GM20000 (cell line): ENCODE measurements at regions not wholly inside any gene's neighbourhood (a gene's known extent, or its start where the extent isn't known, plus 50 kb on each side); places are given as distances from the start of the nearest gene placed in this dataset.

ENCODE experiments used
- DNase-seq: peaks from one replicate; pipeline ENCODE4 v3.0.0; 2012; ENCODE audit warnings: low spot score
- TF ChIP-seq, protein P1 (sequence below): IDR thresholded peaks from 2 replicates; pipeline ENCODE4 v1.5.1; 2012; ENCODE audit warnings: mild to moderate bottlenecking, control low read depth; ENCODE audit errors: extremely low read depth, missing control alignments

DNA sequence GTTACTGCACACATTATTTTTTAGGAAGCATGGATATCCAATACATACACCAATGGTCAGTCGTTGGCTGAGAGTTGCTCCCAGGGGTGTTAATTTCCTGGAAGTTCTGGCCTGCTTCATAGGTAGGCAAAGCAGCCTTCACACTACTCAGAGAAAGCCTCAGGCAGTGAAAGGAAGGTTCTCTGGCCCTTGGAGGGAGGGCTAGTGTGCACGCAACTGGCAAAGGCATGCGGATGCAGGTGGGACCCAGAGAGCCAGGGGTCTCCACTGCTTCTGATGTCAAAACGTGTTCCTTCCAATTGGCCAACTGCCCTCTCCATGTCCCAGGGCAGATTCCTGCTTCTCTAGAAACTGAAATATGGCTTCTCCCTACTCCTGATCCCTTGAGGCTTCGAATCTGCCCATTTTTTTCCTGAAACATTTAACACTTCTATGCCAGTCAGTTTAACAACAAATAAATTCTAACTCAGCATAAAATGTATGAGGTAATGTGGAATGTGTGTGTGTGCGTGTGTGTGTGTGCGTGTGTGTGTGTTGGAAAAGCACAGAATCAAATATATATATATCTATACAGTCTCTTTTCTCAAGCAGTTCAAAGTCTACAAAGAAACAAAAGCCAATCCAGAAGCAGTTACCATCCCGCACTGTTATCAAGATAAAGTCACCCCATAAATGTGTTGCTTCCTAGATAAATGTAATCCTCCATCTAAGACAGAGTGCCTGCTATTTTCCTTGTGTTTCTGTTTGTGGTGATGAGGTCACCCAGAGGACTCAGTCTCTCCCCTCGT is 94.0 kb upstream of the HIVEP1 start:
- TF ChIP-seq, protein P1, sequence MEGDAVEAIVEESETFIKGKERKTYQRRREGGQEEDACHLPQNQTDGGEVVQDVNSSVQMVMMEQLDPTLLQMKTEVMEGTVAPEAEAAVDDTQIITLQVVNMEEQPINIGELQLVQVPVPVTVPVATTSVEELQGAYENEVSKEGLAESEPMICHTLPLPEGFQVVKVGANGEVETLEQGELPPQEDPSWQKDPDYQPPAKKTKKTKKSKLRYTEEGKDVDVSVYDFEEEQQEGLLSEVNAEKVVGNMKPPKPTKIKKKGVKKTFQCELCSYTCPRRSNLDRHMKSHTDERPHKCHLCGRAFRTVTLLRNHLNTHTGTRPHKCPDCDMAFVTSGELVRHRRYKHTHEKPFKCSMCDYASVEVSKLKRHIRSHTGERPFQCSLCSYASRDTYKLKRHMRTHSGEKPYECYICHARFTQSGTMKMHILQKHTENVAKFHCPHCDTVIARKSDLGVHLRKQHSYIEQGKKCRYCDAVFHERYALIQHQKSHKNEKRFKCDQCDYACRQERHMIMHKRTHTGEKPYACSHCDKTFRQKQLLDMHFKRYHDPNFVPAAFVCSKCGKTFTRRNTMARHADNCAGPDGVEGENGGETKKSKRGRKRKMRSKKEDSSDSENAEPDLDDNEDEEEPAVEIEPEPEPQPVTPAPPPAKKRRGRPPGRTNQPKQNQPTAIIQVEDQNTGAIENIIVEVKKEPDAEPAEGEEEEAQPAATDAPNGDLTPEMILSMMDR = no peak
- DNase-seq = no peak

DNA sequence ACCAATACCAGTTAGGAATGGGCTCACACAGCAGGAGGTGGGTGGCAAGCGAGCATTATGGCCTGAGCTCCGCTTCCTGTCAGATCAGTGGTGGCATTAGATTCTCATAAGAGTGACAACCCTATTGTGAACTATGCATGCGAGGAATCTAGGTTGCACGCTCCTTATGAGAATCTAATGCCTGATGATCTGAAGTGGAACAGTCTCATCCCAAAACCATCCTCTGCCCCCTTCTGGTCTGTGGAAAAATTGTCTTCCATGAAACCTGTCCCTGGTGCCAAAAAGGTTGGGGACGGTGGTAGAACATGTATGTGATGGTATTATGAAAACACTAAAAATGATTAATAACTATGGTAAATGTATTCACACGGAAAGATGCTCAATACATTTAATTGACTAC is 99.7 kb upstream of the HIVEP1 start:
- TF ChIP-seq, protein P1 = no peak
- DNase-seq = no peak

DNA sequence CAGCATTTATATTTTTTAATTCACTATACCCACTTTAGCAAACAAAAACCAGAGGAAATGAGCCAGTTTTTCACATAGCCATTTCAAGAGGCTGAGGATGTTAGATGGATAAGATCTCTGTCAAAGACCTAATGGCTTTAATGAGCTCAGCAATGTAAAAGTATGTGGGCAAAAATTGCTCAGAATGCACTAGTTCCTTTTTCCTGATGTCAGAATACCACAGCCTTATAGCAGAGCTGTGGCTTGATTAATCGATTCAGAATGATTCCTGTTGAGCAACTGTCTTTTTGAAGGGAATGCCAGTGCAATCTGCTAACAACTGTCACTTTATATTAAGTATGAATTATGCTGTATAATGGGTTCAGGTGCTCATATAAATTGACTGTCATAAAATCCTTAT is 100.6 kb upstream of the HIVEP1 start:
- TF ChIP-seq, protein P1 = no peak
- no peak for DNase-seq

DNA sequence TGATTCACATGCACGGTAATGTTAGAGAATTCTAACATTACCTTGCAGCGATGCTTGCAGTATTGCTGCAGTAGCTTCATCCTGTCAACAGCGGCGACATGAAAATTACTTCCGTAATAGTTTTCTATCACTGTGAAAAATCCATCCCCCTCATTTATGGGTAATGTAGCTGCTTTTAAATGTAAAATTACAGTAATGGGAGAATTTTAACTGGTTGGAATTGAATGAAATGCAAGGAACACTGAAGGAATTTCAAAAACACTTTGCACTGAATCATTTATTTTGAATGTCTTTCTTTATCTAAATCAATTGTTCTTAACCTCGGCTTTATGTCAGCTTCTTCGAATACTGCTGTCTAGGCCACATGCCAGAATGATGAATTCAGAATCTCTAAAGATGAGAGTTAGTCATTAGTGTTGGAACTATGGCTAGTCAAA is 102.4 kb upstream of the HIVEP1 start:
- no peak for DNase-seq

DNA sequence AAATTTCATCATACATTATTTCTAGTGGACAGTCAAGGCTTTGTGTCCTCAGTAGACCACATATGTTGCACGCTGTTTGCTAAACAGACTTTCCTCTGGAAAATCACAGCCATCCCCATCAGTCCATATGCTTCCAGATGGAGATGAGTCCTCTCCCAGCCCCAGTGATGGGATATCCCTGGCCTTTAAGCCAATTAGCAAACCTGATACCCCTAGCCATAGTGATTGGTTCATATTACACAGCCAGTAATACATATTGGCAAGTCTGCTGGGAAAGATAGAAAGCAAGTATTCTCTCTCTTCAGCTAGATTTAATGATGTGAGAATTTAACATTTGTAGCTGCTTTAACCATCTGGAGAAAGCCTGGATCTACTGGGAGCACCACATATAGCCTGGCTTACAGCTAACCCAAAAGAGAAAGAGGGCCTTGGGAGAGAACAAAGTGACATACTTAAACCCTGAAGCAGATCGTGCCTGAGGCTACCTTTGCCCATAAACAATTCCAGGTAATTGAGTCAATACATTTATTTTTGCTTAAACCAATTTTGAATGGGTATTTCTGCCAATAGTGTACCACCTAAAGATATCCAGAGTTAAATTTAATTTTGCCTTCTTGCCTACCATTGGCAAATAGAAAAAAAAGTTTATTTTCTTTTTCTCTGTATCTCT is 103.5 kb upstream of the HIVEP1 start:
- no peak for DNase-seq
- TF ChIP-seq, protein P1 = no peak

More for the DNA sequence above, 102.4 kb upstream of the HIVEP1 start:
- TF ChIP-seq, protein P1 = no peak

GRCh38 chr6:11903645-11904044 is 108.5 kb upstream of the HIVEP1 start:
- TF ChIP-seq, protein P1 = no peak
- no peak for DNase-seq

- TF ChIP-seq, protein P1 = no peak
- no peak for DNase-seq
These were observed 109.6 kb upstream of the HIVEP1 start for GRCh38 chr6:11902527-11902926.
